ENCODE measurements at regions not wholly inside any gene's neighbourhood (a gene's known extent, or its start where the extent isn't known, plus 50 kb on each side); places are given as distances from the start of the nearest gene placed in this dataset.

GRCh38 chr21:16589006-16589898, 859.5 kb downstream of the USP25 start:
- intact Hi-C loops (cut with micrococcal nuclease; ENCODE audit: unreplicated experiment), result no loop called here
- CTCF ChIA-PET, result no interaction called here
- TF ChIP-seq CTCF (conservative IDR thresholded peaks at IDR 0.05; ENCODE audit: low read depth, low read length), result no peak
- no peak for TF ChIP-seq EZH2 (IDR thresholded peaks at IDR 0.05; ENCODE audit: borderline replicate concordance, low read depth, low read length, poor library complexity, severe bottlenecking)
- no peaks in the 10 kb centered on the region for H3K27me3 ChIP-seq (replicated peaks; ENCODE audit: insufficient read depth, low read depth, low read length, poor library complexity)
- H3K36me3 ChIP-seq (ENCODE audit: insufficient read depth, low read length, poor library complexity, severe bottlenecking), result no peaks in the 10 kb centered on the region
- no peak overlapping the region for H3K27ac ChIP-seq (ENCODE audit: low read depth, low read length, poor library complexity, severe bottlenecking)
- H3K9me3 ChIP-seq (ENCODE audit: low read depth, low read length, poor library complexity, severe bottlenecking), result no peaks in the 10 kb centered on the region
- DNase-seq (ENCODE audit: low spot score), result no peak
- H3K4me1 ChIP-seq (ENCODE audit: insufficient read depth, low read length, poor library complexity, severe bottlenecking), result no peaks in the 10 kb centered on the region
- BruUV-seq (replicated peaks), result no TSS peak
- POLR2A ChIA-PET (ENCODE audit: low non-redundant PET), result no interaction called here
- H3K4me3 ChIP-seq (ENCODE audit: low read depth, low read length, poor library complexity, severe bottlenecking), result no peak overlapping the region

DNA sequence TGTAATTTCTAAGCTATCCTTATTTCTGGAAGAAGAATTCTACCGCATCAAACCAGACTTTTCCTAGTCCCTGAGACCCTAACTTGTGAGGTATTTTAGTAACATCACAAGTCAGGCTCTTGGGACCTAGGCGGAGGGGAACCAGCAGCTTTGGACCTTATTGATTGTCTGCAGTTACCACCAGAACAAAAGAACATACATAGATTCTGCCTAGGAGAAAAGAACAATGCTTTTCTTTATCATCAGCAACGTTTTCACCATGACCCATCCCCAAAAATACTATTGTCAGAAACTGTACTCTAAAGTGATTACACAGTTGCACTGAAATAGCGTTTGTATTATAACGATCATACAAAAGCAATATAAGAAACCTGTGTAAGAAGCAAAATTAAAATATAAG, 860.4 kb downstream of the USP25 start:
- Histone ChIP-seq H3K4me1 (ENCODE audit: insufficient read depth, low read length, poor library complexity, severe bottlenecking) (no peaks in the 10 kb centered on the region), H3K27ac (ENCODE audit: low read depth, low read length, poor library complexity, severe bottlenecking) (no peak overlapping the region), H3K27me3 (replicated peaks; ENCODE audit: insufficient read depth, low read depth, low read length, poor library complexity) (no peaks in the 10 kb centered on the region), H3K9me3 (ENCODE audit: low read depth, low read length, poor library complexity, severe bottlenecking) (no peaks in the 10 kb centered on the region), H3K36me3 (ENCODE audit: insufficient read depth, low read length, poor library complexity, severe bottlenecking) (no peaks in the 10 kb centered on the region), H3K4me3 (ENCODE audit: low read depth, low read length, poor library complexity, severe bottlenecking) (no peak overlapping the region)
- BruUV-seq (replicated peaks), result no TSS peak
- DNase-seq (ENCODE audit: low spot score), result no peak
- ChIA-PET CTCF (no interaction called here), POLR2A (ENCODE audit: low non-redundant PET) (no interaction called here)
- TF ChIP-seq EZH2 (IDR thresholded peaks at IDR 0.05; ENCODE audit: borderline replicate concordance, low read depth, low read length, poor library complexity, severe bottlenecking) (no peak), CTCF (conservative IDR thresholded peaks at IDR 0.05; ENCODE audit: low read depth, low read length) (no peak)
- intact Hi-C loops (cut with micrococcal nuclease; ENCODE audit: unreplicated experiment), result loop anchor here (5.0 kb wide), 1 partner anchor 53 kb away; no protein-coding TSS in a partner anchor

DNA sequence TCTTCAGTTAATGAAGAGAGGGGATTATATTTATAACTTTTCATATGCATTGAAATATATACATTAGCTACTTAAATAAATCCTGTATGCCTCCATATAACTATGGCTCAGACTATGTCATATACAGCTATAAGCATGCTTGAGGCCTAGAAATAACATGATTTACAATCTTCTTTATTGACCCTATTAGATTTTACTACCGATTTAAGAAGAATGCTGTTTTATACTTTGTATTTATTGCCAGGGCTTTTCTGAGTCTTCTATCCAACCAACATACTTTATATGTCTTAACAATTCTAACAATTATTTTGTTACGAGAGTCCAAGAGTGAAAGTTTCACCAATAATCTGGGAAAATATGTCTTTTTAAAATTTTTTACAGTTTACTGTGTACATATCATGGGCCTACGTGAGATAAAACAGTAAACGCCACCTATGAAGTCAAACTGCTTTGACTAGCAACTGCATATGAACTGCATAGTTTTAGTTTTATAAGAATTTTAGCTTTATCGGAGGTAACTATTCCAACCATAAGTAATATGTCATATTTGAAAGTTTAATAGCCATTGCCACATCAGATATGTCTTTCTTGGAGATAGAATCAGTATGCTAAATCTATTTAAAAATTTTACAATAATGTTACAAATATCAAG, 861.0 kb downstream of the USP25 start:
- intact Hi-C loops (cut with micrococcal nuclease; ENCODE audit: unreplicated experiment), result loop anchor here (5.0 kb wide), 1 partner anchor 53 kb away; no protein-coding TSS in a partner anchor
- ChIA-PET POLR2A (ENCODE audit: low non-redundant PET) (no interaction called here), CTCF (no interaction called here)
- H3K27me3 ChIP-seq (replicated peaks; ENCODE audit: insufficient read depth, low read depth, low read length, poor library complexity), result no peaks in the 10 kb centered on the region
- H3K36me3 ChIP-seq (ENCODE audit: insufficient read depth, low read length, poor library complexity, severe bottlenecking), result no peaks in the 10 kb centered on the region
- no peaks in the 10 kb centered on the region for H3K4me1 ChIP-seq (ENCODE audit: insufficient read depth, low read length, poor library complexity, severe bottlenecking)
- H3K9me3 ChIP-seq (ENCODE audit: low read depth, low read length, poor library complexity, severe bottlenecking), result no peaks in the 10 kb centered on the region
- BruUV-seq (replicated peaks), result no TSS peak
- no peak for DNase-seq (ENCODE audit: low spot score)
- H3K4me3 ChIP-seq (ENCODE audit: low read depth, low read length, poor library complexity, severe bottlenecking), result no peak overlapping the region
- H3K27ac ChIP-seq (ENCODE audit: low read depth, low read length, poor library complexity, severe bottlenecking), result no peak overlapping the region
- TF ChIP-seq CTCF (conservative IDR thresholded peaks at IDR 0.05; ENCODE audit: low read depth, low read length) (no peak), EZH2 (IDR thresholded peaks at IDR 0.05; ENCODE audit: borderline replicate concordance, low read depth, low read length, poor library complexity, severe bottlenecking) (no peak)

Data from A673 (cell line).